HCT116 (cell line): ENCODE measurements at regions not wholly inside any gene's neighbourhood (a gene's known extent, or its start where the extent isn't known, plus 50 kb on each side); places are given as distances from the start of the nearest gene placed in this dataset.

ENCODE experiments used
- ATAC-seq: fragments of 200-7000 bp; cut with Tn5 transposase; 2 replicates; pipeline ENCODE4 v1.9.1; 2020; ENCODE audit warnings: mild to moderate bottlenecking, moderate library complexity
- BruUV-seq: library from RNA; stranded (reverse); fragments of 400-500 nt; replicated peaks from 2 replicates; lab custom pipeline; 2021; lab: Mats Ljungman, UMichigan
- CTCF ChIA-PET: fragments of 300-600 bp; sonication (Branson Sonifier 250); formaldehyde crosslinking; loops from one replicate; lab custom pipeline; 2021; ENCODE audit warnings: antibody characterized with exemption; lab: Charles Lee
- POLR2A ChIA-PET: fragments of 300-600, 350-600 bp; sonication (Branson Sonifier 250); formaldehyde crosslinking; loops from one replicate; lab custom pipeline; 2021; ENCODE audit warnings: antibody characterized with exemption; lab: Charles Lee
- RAD21 ChIA-PET, 2 experiments: fragments of 300-600 bp; sonication (Branson Sonifier 250); formaldehyde crosslinking; loops; one replicate each; lab custom pipeline; 2023; ENCODE audit warnings: low total read pairs in 2 of 2; ENCODE audit not compliant: uncharacterized antibody in 2 of 2, unreplicated experiment in 2 of 2, low non-redundant PET in 1 of 2; lab: Charles Lee
- DNase-seq: peaks from one replicate; pipeline ENCODE4 v3.0.0-alpha.2; 2010; ENCODE audit warnings: low read depth, low spot score
- H2AFZ ChIP-seq: fragments of 200-600 bp; shearing (Covaris generic), sonication (generic); 2 replicates; pipeline ENCODE4 v1.6.1; 2017; ENCODE audit warnings: low read depth, mixed run types, mixed read lengths, antibody characterized with exemption, low read length; ENCODE audit not compliant: poor library complexity, severe bottlenecking
- H3K27ac ChIP-seq: 2 replicates; pipeline ENCODE4 v1.5.1; 2012; ENCODE audit warnings: low read depth, low read length
- H3K27me3 ChIP-seq: fragments of 200-600 bp; sonication (generic); 2 replicates; pipeline ENCODE4 v1.6.1; 2016; ENCODE audit warnings: mixed run types, low read length, mixed read lengths; ENCODE audit not compliant: insufficient read depth
- H3K36me3 ChIP-seq, 2 experiments: fragments of 200-500 bp in 1 of 2; fragments of 200-600 bp in 1 of 2; sonication (Bioruptor generic) in 1 of 2; sonication (generic) in 1 of 2; 2 replicates each; pipeline versions ENCODE4 v1.5.1 to v1.6.1; 2014 to 2016; ENCODE audit warnings: low read length in 2 of 2, inconsistent platforms in 1 of 2, mixed read lengths in 1 of 2, mixed run types in 1 of 2; ENCODE audit not compliant: insufficient read depth in 2 of 2, control insufficient read depth in 1 of 2
- H3K4me1 ChIP-seq, 2 experiments: fragments of 200-600 bp in 1 of 2; sonication (generic) in 1 of 2; 2 replicates each; pipeline versions ENCODE4 v1.5.1 to v1.6.1; 2012 to 2017; ENCODE audit warnings: low read length in 2 of 2, inconsistent platforms in 1 of 2, mild to moderate bottlenecking in 1 of 2, mixed read lengths in 1 of 2, mixed run types in 1 of 2, moderate library complexity in 1 of 2; ENCODE audit not compliant: insufficient read depth in 2 of 2, control insufficient read depth in 1 of 2
- H3K4me2 ChIP-seq: fragments of 200-600 bp; sonication (generic); 2 replicates; pipeline ENCODE4 v1.6.1; 2017; ENCODE audit warnings: mixed run types, low read length, mixed read lengths
- H3K4me3 ChIP-seq, 2 experiments: fragments of 200-600 bp in 1 of 2; sonication (generic) in 1 of 2; replicated peaks in 1 of 2; 2 replicates each; pipeline ENCODE4 v1.5.1; 2011 to 2016; ENCODE audit warnings: low read length in 2 of 2, control low read depth in 1 of 2, low read depth in 1 of 2, mild to moderate bottlenecking in 1 of 2, mixed read lengths in 1 of 2, mixed run types in 1 of 2
- H3K79me2 ChIP-seq: fragments of 200-600 bp; sonication (generic); 2 replicates; pipeline ENCODE4 v1.6.1; 2017; ENCODE audit warnings: mild to moderate bottlenecking, mixed run types, low read length, moderate library complexity, mixed read lengths; ENCODE audit not compliant: insufficient read depth
- H3K9ac ChIP-seq: fragments of 200-600 bp; sonication (generic); 2 replicates; pipeline ENCODE4 v1.6.1; 2016; ENCODE audit warnings: low read length, mixed read lengths
- H3K9me2 ChIP-seq: fragments of 200-600 bp; sonication (generic), shearing (Covaris generic); 2 replicates; pipeline ENCODE4 v1.6.1; 2017; ENCODE audit warnings: mixed run types, mild to moderate bottlenecking, moderate library complexity; ENCODE audit not compliant: insufficient read depth
- H3K9me3 ChIP-seq, 2 experiments: fragments of 200-500 bp in 1 of 2; fragments of 200-600 bp in 1 of 2; sonication (Bioruptor generic) in 1 of 2; sonication (generic) in 1 of 2; 2 replicates each; pipeline ENCODE4 v1.6.1; 2014 to 2017; ENCODE audit warnings: low read length in 2 of 2, mixed read lengths in 2 of 2, inconsistent platforms in 1 of 2, low read depth in 1 of 2, mild to moderate bottlenecking in 1 of 2, mixed run types in 1 of 2, moderate library complexity in 1 of 2; ENCODE audit not compliant: control insufficient read depth in 1 of 2, insufficient read depth in 1 of 2
- H4K20me1 ChIP-seq: fragments of 200-600 bp; sonication (generic), shearing (Covaris generic); 2 replicates; pipeline ENCODE4 v1.6.1; 2017; ENCODE audit warnings: mixed run types, mild to moderate bottlenecking, moderate library complexity; ENCODE audit not compliant: insufficient read depth
- CBX3 ChIP-seq: IDR thresholded peaks from 2 replicates; pipeline ENCODE4 v1.6.1; 2012; ENCODE audit warnings: low read depth
- CEBPB ChIP-seq: IDR thresholded peaks from 2 replicates; pipeline ENCODE4 v1.6.1; 2012; ENCODE audit warnings: low read depth
- CTCF ChIP-seq, 3 experiments: fragments of 200-600 bp in 1 of 3; sonication (generic) in 1 of 3; IDR thresholded peaks in 2 of 3; conservative IDR thresholded peaks in 1 of 3; 2 replicates each; pipeline ENCODE4 v1.5.1; 2012 to 2017; ENCODE audit warnings: low read depth in 2 of 3, low read length in 2 of 3, antibody characterized with exemption in 1 of 3, borderline replicate concordance in 1 of 3, control low read depth in 1 of 3, mild to moderate bottlenecking in 1 of 3, mixed read lengths in 1 of 3, mixed run types in 1 of 3, moderate library complexity in 1 of 3; ENCODE audit not compliant: insufficient read depth in 1 of 3
- EGR1 ChIP-seq: IDR thresholded peaks from 2 replicates; pipeline ENCODE4 v1.6.1; 2012; ENCODE audit warnings: low read depth
- EZH2phosphoT487 ChIP-seq: fragments of 200-600 bp; IDR thresholded peaks from 2 replicates; pipeline ENCODE4 v1.6.1; 2018; ENCODE audit warnings: antibody characterized with exemption, borderline replicate concordance
- FOSL1 ChIP-seq: IDR thresholded peaks from 2 replicates; pipeline ENCODE4 v1.6.1; 2012; ENCODE audit warnings: low read depth
- JUND ChIP-seq: IDR thresholded peaks from 2 replicates; pipeline ENCODE4 v1.6.1; 2012
- POLR2A ChIP-seq: IDR thresholded peaks from 2 replicates; pipeline ENCODE4 v1.7.0; 2011; ENCODE audit warnings: borderline replicate concordance; ENCODE audit not compliant: insufficient read depth, insufficient read length; ENCODE audit errors: extremely low read depth
- POLR2AphosphoS5 ChIP-seq: IDR thresholded peaks from 2 replicates; pipeline ENCODE4 v1.6.1; 2011; ENCODE audit warnings: mild to moderate bottlenecking, low read depth, low read length, moderate library complexity
- RAD21 ChIP-seq: IDR thresholded peaks from 2 replicates; pipeline ENCODE4 v1.6.1; 2012; ENCODE audit warnings: low read depth, mild to moderate bottlenecking
- SP1 ChIP-seq: IDR thresholded peaks from 2 replicates; pipeline ENCODE4 v1.6.1; 2012; ENCODE audit warnings: low read depth
- SRF ChIP-seq: IDR thresholded peaks from 2 replicates; pipeline ENCODE4 v1.6.1; 2012; ENCODE audit warnings: low read depth
- TCF7L2 ChIP-seq: IDR thresholded peaks from 2 replicates; pipeline ENCODE4 v1.7.0; 2011; ENCODE audit warnings: borderline replicate concordance, inconsistent platforms; ENCODE audit not compliant: insufficient read depth, insufficient read length; ENCODE audit errors: extremely low read depth
- YY1 ChIP-seq: IDR thresholded peaks from 2 replicates; pipeline ENCODE4 v1.6.1; 2011; ENCODE audit warnings: low read length, low read depth, moderate library complexity, mild to moderate bottlenecking; ENCODE audit not compliant: insufficient replicate concordance; ENCODE audit errors: extremely low read depth
- ZBTB33 ChIP-seq: IDR thresholded peaks from 2 replicates; pipeline ENCODE4 v1.6.1; 2011; ENCODE audit warnings: mild to moderate bottlenecking, low read length, moderate library complexity; ENCODE audit not compliant: insufficient replicate concordance; ENCODE audit errors: extremely low read depth
- ZFX ChIP-seq: fragments of 450-650 bp; IDR thresholded peaks from 2 replicates; pipeline ENCODE4 v1.6.1; 2017
- intact Hi-C: fragments of 100-400 bp; cut with micrococcal nuclease; formaldehyde crosslinking; loops from 2 replicates; pipeline ENCODE4 v1.10.0; 2022
- TF ChIP-seq, protein P1 (sequence below): IDR thresholded peaks from 2 replicates; pipeline ENCODE4 v1.6.1; 2012; ENCODE audit warnings: low read depth

DNA sequence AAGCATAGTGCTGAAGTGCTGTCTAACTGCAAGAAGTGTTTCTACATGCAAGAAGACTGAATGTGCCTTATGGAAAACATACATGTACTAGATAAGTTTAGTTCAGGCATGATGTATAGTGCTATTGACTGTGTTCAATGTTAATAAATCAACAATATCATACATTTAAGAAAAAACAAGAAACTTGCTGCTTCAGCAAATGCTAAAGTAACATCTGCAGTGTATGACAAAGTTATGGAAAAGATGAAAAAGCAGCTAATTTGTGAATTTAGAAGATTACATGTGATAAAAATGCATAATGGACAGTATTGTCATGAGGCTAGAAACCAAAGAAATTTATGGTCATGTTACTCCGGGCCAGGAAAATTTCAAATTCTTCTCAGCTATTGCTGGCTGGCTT lies 174.9 kb upstream of the SPTLC3 start (continued):
- TF ChIP-seq RAD21: no peak
- no peak for TF ChIP-seq YY1

DNA sequence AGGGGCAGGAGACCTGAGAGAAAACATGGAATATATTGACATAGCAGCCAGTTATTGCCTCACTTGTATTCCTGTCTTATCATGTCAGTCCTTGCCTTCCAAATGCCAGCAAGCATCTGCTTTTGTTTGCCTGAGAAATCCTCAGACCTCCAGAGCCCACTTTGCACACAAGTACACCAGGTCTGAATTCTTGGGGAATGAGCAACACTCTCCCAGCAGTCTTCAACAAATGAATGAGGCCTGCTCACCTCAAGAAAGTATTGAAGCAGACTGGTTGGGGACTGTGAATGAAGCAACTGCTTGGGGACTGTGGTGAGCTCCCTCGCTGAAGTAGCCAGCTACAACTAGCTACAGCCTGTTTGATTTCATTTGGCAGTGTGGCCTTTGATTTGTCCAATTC lies 172.8 kb upstream of the SPTLC3 start:
- Histone ChIP-seq H3K9ac (no peak overlapping the region), H3K27ac (no peak overlapping the region), H3K9me2 (no peaks in the 10 kb centered on the region), H3K27me3 (no peaks in the 10 kb centered on the region), H3K4me1 (no peaks in the 10 kb centered on the region), H4K20me1 (no peaks in the 10 kb centered on the region), H3K4me3 (no peak overlapping the region), H3K79me2 (no peaks in the 10 kb centered on the region), H2AFZ (no peak overlapping the region), H3K36me3 (no peaks in the 10 kb centered on the region), H3K9me3 (peaks cover 0 to 4% of the 10 kb centered on the region in 2 experiments; a peak in 3 of 4 replicates), H3K4me2 (no peak overlapping the region)
- POLR2A ChIA-PET: no interaction called here
- CTCF ChIA-PET: no interaction called here
- no peak for ATAC-seq
- no TSS peak for BruUV-seq
- no peak for DNase-seq
- RAD21 ChIA-PET: no interaction called here
- intact Hi-C loops: no loop called here
- no peak for TF ChIP-seq POLR2AphosphoS5
- TF ChIP-seq EZH2phosphoT487: no peak
- no peak for TF ChIP-seq SRF
- TF ChIP-seq EGR1: no peak
- no peak for TF ChIP-seq SP1
- TF ChIP-seq, protein P1, sequence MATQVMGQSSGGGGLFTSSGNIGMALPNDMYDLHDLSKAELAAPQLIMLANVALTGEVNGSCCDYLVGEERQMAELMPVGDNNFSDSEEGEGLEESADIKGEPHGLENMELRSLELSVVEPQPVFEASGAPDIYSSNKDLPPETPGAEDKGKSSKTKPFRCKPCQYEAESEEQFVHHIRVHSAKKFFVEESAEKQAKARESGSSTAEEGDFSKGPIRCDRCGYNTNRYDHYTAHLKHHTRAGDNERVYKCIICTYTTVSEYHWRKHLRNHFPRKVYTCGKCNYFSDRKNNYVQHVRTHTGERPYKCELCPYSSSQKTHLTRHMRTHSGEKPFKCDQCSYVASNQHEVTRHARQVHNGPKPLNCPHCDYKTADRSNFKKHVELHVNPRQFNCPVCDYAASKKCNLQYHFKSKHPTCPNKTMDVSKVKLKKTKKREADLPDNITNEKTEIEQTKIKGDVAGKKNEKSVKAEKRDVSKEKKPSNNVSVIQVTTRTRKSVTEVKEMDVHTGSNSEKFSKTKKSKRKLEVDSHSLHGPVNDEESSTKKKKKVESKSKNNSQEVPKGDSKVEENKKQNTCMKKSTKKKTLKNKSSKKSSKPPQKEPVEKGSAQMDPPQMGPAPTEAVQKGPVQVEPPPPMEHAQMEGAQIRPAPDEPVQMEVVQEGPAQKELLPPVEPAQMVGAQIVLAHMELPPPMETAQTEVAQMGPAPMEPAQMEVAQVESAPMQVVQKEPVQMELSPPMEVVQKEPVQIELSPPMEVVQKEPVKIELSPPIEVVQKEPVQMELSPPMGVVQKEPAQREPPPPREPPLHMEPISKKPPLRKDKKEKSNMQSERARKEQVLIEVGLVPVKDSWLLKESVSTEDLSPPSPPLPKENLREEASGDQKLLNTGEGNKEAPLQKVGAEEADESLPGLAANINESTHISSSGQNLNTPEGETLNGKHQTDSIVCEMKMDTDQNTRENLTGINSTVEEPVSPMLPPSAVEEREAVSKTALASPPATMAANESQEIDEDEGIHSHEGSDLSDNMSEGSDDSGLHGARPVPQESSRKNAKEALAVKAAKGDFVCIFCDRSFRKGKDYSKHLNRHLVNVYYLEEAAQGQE: no peak
- no peak for TF ChIP-seq FOSL1
- TF ChIP-seq CTCF (IDR thresholded peaks at IDR 0.05 in 2 of 3, conservative IDR thresholded peaks at IDR 0.05 in 1 of 3; ENCODE audit: borderline replicate concordance in 1 of 3, insufficient read depth in 1 of 3, low read depth in 2 of 3, low read length in 2 of 3): no peak
- no peak for TF ChIP-seq TCF7L2
- no peak for TF ChIP-seq YY1
- TF ChIP-seq ZBTB33: no peak
- no peak for TF ChIP-seq ZFX
- TF ChIP-seq CEBPB: no peak
- TF ChIP-seq CBX3: no peak
- TF ChIP-seq POLR2A: no peak
- no peak for TF ChIP-seq JUND
